C1 segment of cervical spinal cord (tissue), 14 donors: ENCODE measurements at regions not wholly inside any gene's neighbourhood (a gene's known extent, or its start where the extent isn't known, plus 50 kb on each side); places are given as distances from the start of the nearest gene placed in this dataset.

Experiments
- DNase-seq, 14 donors: peaks; one replicate each; lab custom pipeline; 2025; lab: John Stamatoyannopoulos, UW

GRCh38 chr20:55783381-55783780 is 221.9 kb downstream of the CBLN4 start:
- no peak for DNase-seq

DNA sequence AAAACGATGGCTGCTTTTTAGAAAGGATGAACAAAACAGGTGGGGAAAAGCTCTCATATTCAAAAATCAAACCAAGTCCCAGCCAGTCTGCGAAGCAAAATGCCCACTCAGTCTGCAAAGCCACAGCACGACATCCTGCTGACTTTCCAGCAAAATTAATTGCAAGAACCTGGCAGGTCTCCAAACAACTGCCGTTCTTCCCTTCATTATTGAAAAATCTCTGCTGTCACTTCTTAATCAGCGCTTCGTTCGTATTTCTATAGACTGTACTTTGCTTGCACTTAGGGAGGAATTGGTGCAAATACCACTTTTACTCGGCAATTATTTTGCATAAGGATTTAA is 222.4 kb downstream of the CBLN4 start:
- no peak for DNase-seq

- DNase-seq, result no peak
These were observed 223.0 kb downstream of the CBLN4 start for GRCh38 chr20:55782224-55782911.

DNA sequence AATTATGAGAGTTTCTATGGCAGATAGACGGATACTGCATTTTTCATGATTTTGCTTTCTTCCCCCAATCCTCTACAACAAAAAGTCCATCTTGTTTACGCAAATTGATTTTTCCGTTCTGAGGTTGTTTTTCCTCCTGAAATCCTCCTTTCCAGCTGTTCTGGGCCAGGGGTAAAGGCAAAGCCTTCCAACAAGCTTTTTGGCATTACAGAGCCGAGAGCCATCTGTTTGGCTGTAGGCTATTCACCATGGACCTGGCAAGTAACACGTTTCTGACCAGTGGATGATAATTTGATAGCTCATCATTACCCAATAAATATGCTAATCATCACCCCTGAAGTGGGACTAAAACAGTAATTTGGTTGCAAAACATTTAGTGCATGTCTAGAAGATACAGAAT is 226.5 kb downstream of the CBLN4 start:
- no peak for DNase-seq

DNA sequence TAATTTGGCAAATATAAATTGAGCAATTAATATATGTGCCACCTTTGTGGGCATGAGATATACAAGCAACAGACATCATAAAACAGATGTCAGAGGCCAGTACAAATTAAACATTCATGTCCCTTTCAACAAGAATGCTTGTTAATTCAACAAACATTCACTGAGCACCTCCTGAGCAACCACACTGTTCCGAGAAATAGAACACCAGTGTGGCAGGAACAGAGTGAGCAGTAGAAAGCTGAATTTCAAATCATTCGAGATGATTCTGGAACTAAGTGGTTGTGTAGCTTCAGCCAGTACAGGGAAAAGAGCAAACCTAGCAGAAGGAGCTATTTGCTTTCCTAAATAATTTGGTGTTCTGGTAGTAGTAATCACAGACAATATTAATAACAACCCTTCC is 227.7 kb downstream of the CBLN4 start:
- DNase-seq, result no peak

DNA sequence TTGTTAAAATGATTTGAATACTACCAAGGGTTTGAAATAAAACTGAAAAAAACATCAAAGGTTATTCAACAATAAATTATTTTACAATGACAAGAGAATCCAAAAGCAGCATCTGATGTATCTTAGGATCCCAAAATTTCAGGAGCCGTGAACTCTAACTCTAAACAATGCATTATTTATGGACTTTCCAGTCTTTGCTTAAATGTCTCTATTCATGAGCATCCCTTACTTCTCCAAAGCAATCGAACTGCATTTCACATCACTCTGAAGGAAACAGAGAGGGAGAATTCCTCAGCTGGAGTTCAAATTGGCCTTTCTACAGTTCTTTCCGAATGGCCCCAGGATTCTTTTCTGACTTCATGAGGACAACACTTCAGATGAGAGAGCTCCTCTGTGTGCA is 229.1 kb downstream of the CBLN4 start:
- DNase-seq, result no peak

DNA sequence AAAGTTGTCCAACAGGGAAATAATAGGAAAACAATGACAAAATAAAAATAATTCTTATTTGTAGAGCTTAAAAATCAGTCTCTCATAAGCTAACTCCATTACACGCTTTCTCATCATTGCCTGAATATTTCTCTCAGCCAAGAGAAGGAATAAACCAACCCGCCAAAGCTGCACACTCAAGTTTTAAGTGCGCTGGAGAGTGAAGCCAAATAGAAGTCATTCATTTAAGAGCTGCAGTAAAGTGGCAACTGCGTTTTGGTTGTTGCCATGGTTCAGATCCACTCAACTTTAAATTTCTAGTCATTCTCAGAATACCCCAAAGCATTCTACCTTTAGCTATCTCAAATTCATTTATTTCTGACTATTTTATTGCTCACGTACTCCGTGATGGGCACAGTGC is 230.7 kb downstream of the CBLN4 start:
- no peak for DNase-seq

DNA sequence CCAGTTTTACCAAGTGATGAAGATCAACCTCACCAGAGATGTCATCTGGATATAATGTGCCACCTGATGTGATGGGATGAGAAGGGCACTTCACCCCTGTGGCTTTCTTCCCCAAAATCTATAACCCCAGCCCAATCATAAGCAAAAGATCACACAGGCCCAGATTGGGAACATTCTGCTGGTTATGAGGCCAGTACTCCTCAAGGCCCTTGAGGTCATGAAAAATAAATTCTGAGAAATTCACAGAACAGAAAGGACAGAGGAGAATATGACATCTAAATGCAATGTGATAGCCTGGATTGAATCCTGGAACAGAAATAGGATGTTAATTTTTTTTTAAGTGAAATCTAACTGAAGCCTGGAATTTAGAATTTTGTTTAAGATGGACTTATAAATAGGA is 243.5 kb downstream of the CBLN4 start:
- no peak for DNase-seq

DNA sequence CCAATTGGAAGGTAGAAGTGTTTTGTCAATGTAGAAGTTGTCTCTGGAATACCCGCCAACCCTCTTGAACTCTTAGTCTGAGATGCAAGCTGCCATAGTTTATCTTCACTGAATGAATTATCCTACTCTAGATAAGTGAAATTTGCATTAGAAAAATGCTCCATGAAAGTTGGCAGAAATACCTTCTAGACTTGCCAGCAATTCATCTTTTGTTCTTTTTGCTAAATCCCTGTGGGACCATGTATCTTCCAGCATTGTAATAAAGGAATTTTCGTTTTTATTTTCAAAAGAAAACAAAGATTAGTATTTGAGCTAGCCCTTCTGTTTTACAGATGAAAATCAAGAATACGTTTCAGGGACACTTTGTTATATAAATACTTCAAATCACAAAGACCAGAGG is 244.2 kb downstream of the CBLN4 start:
- DNase-seq, result no peak

- DNase-seq, result no peak
These were observed 244.7 kb downstream of the CBLN4 start for GRCh38 chr20:55760586-55760985.

DNA sequence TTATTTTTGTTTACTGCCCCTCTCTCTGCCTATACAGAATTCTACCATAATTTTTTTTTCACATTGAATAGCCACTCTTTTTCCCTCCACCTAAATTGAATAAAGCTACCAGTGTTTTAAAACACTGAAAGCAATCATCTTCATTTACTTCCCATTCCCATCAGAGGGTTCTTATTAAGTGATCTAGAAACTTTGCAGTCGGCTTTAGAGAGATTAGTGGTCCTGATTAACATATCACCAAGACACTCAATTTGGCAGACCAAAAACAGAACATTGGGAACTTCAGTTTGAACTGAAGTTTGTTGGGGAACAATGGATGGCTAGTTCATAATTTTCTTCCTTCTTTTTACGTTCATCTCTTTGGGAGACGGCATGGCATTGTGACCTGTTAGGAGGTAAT is 249.5 kb downstream of the CBLN4 start:
- DNase-seq, result no peak

DNA sequence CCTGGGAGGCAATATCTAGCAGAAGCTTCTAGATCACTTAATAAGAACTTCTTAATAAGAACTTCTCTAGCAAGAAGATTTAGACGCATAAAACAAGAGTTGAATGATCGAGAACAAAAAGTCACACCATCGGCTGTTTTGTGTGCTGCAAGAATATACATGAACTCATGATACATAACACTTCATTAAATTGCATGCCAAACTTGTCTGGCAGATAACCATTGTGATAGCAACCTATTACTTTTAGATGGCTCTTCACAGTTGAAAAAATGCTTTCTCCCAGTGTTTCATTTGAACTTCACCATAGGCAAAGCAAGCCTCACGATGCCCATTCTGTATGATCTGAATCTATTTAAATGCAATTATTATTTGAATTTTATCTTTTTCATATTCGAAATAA is 249.9 kb downstream of the CBLN4 start:
- no peak for DNase-seq

DNA sequence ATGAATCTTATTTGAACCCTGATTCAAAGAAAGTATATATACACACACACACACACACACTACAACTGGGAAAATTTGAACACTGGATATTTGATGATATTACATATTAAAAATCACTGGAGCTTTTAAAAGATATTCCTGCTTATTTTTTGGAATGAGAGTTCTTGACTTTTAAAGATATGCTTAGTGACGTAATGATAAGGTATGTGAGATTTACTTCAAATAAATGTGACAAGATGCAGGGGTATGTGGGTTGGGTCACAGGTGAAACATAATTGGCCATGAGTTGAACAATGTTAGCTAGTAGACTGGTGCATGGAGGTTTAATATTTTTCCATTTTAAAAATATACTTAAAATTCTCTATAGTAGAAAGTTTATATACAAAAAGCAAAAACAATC is 258.6 kb downstream of the CBLN4 start:
- DNase-seq, result no peak

DNA sequence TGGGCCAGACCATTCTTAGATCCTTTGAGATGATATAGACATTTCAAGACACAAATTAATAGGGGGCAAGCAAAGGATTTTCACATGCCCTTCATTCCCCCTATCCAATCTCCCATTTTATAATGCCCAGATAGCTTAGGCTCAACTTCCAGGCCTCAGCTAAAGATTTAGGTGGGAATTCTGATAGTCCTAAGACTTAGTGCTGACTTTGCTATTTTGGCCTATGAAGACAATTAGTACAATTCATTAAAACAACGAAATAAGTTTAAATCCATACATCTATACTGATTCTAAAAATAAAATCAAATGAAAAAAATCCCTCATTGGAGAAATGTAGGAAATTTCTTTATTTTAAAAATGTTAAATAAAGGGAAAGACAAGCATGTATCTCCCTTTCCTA is 259.5 kb downstream of the CBLN4 start:
- no peak for DNase-seq

- no peak for DNase-seq
These were observed 260.4 kb downstream of the CBLN4 start for GRCh38 chr20:55744896-55745295.

DNA sequence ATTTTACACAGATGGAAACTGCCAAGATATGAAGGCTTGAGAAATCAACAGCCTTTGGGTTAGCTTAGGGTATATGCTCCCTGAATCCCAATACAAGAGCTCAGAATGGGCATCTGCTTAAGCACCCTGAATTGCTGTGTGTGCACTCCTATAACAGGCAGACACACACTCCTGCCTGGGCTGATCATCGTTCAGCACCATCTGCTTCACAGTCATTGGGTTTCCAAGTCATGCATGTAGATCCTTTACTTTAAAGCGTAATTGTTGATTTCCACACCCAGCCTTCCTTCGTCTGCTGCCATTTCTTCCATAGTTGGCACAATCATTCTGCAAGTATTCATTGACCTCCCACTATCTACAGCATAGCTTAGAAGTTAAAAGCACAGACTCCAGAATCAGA is 263.5 kb downstream of the CBLN4 start:
- DNase-seq, result no peak

- DNase-seq, result no peak
These were observed 265.2 kb downstream of the CBLN4 start for GRCh38 chr20:55740076-55740475.

- no peak for DNase-seq
These were observed 275.0 kb downstream of the CBLN4 start for GRCh38 chr20:55730321-55730720.

GRCh38 chr20:55714736-55715135 is 290.6 kb downstream of the CBLN4 start:
- no peak for DNase-seq

DNA sequence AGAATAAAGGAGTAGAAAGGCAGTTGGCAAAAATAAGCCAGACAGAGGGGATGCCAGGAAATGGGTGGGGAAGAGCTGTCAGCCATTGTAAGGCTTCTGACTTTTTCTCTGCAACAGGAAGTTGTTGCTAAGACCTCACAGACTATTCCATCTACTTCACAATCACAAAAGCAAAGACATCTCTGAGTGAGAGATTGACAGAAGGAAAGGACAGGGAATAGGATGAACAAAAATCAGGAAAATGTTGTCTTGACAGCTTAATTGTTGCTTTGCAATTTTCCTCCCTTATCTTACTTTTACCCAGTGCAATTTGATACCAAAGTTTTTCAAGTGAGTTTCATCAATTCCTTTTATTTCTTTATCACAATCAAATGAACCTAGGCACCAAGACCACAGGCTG is 291.2 kb downstream of the CBLN4 start:
- DNase-seq, result no peak

- no peak for DNase-seq
These were observed 300.9 kb downstream of the CBLN4 start for GRCh38 chr20:55704458-55704857.

DNA sequence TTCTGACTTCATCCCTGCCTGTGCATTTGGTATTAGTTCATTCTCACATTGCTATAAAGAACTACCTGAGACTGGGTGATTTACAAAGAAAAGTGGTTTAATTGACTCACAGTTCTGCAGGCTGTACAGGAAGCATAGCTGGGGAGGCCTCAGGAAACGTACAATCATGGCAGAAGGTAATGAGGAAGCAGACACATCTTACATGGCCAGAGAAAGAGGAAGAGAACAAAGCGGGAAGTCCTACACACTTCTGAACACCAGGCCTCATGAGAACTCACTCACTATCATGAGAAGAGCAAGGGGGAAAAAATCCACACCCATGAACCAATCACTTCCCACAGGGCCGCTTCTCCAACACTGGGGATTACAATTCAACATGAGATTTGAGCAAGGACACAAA is 303.9 kb downstream of the CBLN4 start:
- DNase-seq, result no peak

- DNase-seq, result no peak
These were observed 308.8 kb downstream of the CBLN4 start for GRCh38 chr20:55696520-55696919.

- no peak for DNase-seq
These were observed 311.7 kb downstream of the CBLN4 start for GRCh38 chr20:55693641-55694040.
